Activated naive CD8-positive, alpha-beta T cell treated with anti-CD3 and anti-CD28 coated beads, Interleukin-2, amount 50 U/mL, for 24 hours (primary cell): ENCODE measurements at regions not wholly inside any gene's neighbourhood (a gene's known extent, or its start where the extent isn't known, plus 50 kb on each side); places are given as distances from the start of the nearest gene placed in this dataset.
"Not testable (repeated sequence)": the region's sequence is repeated elsewhere in the genome, so short reads cannot be mapped to it uniquely, and the experiment has no call there.

Experiments
- ATAC-seq: fragments of 150-1000 bp; cut with Tn5 transposase; one replicate; pipeline ENCODE4 v1.10.0; 2021
- DNase-seq: peaks from one replicate; pipeline ENCODE4 v3.0.0; 2021
- H3K27ac Mint-ChIP-seq: one replicate; pipeline ENCODE4 v1.8.0; 2021; ENCODE audit warnings: mild to moderate bottlenecking, mixed read lengths
- H3K27me3 Mint-ChIP-seq: one replicate; pipeline ENCODE4 v1.8.0; 2021; ENCODE audit warnings: mixed read lengths
- H3K36me3 Mint-ChIP-seq: one replicate; pipeline ENCODE4 v1.8.0; 2021; ENCODE audit warnings: low read depth, mixed read lengths
- H3K4me1 Mint-ChIP-seq: one replicate; pipeline ENCODE4 v1.8.0; 2021; ENCODE audit warnings: mixed read lengths
- H3K4me3 Mint-ChIP-seq: one replicate; pipeline ENCODE4 v1.8.0; 2021; ENCODE audit warnings: mild to moderate bottlenecking, moderate library complexity, mixed read lengths
- H3K9me3 Mint-ChIP-seq: one replicate; pipeline ENCODE4 v1.8.0; 2021; ENCODE audit warnings: mixed read lengths

DNA sequence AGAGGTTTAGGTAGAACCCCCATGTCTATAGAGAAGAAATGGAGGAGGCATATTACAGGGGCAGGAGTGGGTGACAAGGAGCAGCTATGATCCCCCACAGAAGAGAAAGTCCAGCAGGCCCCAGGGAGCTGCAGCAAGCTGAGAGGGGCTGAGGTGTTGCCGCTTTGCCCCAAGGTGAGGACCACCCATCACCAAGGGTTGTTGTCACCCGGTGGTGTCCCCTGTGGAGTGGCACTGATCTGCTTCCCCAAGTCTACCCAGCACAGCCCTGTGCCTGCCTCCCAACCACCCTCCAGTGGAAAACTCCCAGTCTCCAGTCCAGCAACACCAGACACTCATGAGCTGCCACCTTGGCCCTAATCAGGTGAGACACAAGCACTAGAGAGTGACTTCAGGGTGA is 149.3 kb upstream of the NOCT start:
- Mint-ChIP-seq H3K27me3 (peaks cover 9% of the 10 kb centered on the region), H3K4me3 (no peak overlapping the region), H3K4me1 (no peaks in the 10 kb centered on the region), H3K27ac (no peak overlapping the region), H3K9me3 (no peaks in the 10 kb centered on the region), H3K36me3 (no peaks in the 10 kb centered on the region)
- ATAC-seq (no peak), DNase-seq (no peak)

DNA sequence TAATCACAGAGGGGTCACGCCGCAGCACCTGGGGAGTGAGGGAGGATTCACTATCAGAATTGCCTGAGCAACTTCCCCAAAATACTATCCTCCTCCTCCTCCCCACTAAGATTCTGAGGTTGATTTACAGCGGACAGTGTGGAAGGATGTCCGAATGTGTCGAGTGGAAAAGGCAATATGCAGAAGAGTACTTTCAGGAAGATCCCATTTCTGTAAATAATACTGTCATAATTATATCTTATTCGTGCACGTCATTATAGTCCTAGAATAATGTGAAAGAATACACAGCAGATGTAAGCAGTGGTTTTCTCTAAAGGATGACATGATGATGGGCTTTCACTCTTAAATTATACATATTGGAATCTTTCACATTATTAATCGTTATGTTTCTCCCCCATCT is 149.8 kb upstream of the NOCT start:
- Mint-ChIP-seq H3K4me3 (no peak overlapping the region), H3K27me3 (peaks cover 5% of the 10 kb centered on the region), H3K36me3 (no peaks in the 10 kb centered on the region), H3K9me3 (no peaks in the 10 kb centered on the region), H3K4me1 (no peaks in the 10 kb centered on the region), H3K27ac (no peak overlapping the region)
- DNase-seq: no peak
- no peak for ATAC-seq

- H3K27me3 Mint-ChIP-seq: no peaks in the 10 kb centered on the region
- DNase-seq: no peak
- no peak overlapping the region for H3K27ac Mint-ChIP-seq
- no peak for ATAC-seq
- no peaks in the 10 kb centered on the region for H3K4me1 Mint-ChIP-seq
- no peaks in the 10 kb centered on the region for H3K9me3 Mint-ChIP-seq
- H3K4me3 Mint-ChIP-seq: no peak overlapping the region
- H3K36me3 Mint-ChIP-seq: no peaks in the 10 kb centered on the region
Observed at GRCh38 chr4:138864961-138865720, 150.4 kb upstream of the NOCT start.

GRCh38 chr4:138863160-138863559 is 152.4 kb upstream of the NOCT start:
- no peak overlapping the region for H3K4me3 Mint-ChIP-seq
- no peaks in the 10 kb centered on the region for H3K4me1 Mint-ChIP-seq

GRCh38 chr4:138861135-138861534 is 154.4 kb upstream of the NOCT start:
- peaks cover 4% of the 10 kb centered on the region for H3K27me3 Mint-ChIP-seq
- DNase-seq (no peak), ATAC-seq (no peak)
- no peaks in the 10 kb centered on the region for H3K9me3 Mint-ChIP-seq
- no peaks in the 10 kb centered on the region for H3K4me1 Mint-ChIP-seq
- H3K27ac Mint-ChIP-seq: no peak overlapping the region
- no peaks in the 10 kb centered on the region for H3K36me3 Mint-ChIP-seq
- H3K4me3 Mint-ChIP-seq: no peak overlapping the region

More at GRCh38 chr4:138863160-138863559, 152.4 kb upstream of the NOCT start:
- no peaks in the 10 kb centered on the region for H3K36me3 Mint-ChIP-seq
- ATAC-seq: no peak
- no peak for DNase-seq
- H3K9me3 Mint-ChIP-seq: no peaks in the 10 kb centered on the region
- H3K27ac Mint-ChIP-seq: no peak overlapping the region
- H3K27me3 Mint-ChIP-seq: peaks cover 3% of the 10 kb centered on the region

- not testable (repeated sequence) for H3K27ac Mint-ChIP-seq, ATAC-seq, H3K27me3 Mint-ChIP-seq, H3K4me3 Mint-ChIP-seq, H3K9me3 Mint-ChIP-seq, DNase-seq, H3K4me1 Mint-ChIP-seq, H3K36me3 Mint-ChIP-seq
Observed at GRCh38 chr4:138860357-138860756, 155.2 kb upstream of the NOCT start.

DNA sequence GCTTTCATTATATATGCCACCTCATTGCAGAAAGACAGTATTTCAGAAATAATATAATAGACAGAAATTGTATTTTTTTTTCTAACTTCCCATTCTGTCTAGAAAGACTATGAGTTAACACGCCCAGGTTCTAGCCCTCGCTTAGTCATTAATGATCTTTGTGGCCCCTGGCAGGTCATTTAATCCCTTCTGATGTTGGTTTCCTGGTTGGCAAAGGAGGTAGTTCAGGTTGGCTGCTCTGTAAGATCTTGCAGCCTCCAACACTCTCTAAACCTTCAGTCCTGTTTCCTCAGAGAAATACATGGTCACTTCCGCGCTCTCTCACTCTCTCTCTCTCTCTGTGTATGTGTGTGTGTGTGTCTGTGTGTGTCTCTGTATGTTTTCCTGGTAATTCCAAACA is 156.3 kb upstream of the NOCT start:
- H3K4me1 Mint-ChIP-seq: no peaks in the 10 kb centered on the region
- H3K9me3 Mint-ChIP-seq: no peaks in the 10 kb centered on the region
- no peaks in the 10 kb centered on the region for H3K36me3 Mint-ChIP-seq
- peaks cover 8% of the 10 kb centered on the region for H3K27me3 Mint-ChIP-seq
- ATAC-seq (no peak), DNase-seq (no peak)
- H3K4me3 Mint-ChIP-seq: no peak overlapping the region
- H3K27ac Mint-ChIP-seq: no peak overlapping the region

DNA sequence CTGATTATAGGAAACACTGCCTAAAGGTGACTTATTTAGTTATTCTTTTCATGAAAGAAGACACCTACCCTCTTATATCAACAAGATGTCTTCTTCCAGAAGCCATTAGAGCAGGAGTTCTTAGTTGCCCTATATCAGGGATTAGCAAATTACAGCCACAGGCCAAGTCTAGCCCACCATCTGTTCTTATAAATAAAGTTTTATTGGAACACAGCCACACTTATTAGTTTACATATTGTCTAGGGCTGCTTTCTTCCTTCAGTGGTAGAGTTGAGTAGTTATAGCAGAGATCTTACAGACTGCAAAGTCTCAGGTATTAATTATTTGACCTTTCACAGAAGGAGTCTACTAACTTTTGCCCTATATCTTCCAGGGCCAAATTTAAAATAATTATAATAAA is 157.2 kb upstream of the NOCT start:
- Mint-ChIP-seq H3K4me3 (no peak overlapping the region), H3K9me3 (no peaks in the 10 kb centered on the region), H3K36me3 (no peaks in the 10 kb centered on the region), H3K27me3 (peaks cover 8% of the 10 kb centered on the region), H3K4me1 (no peaks in the 10 kb centered on the region), H3K27ac (no peak overlapping the region)
- ATAC-seq (no peak), DNase-seq (no peak)

- Mint-ChIP-seq H3K9me3 (no peaks in the 10 kb centered on the region), H3K4me3 (no peak overlapping the region), H3K27me3 (peaks cover 8% of the 10 kb centered on the region), H3K27ac (no peak overlapping the region), H3K36me3 (no peaks in the 10 kb centered on the region), H3K4me1 (no peaks in the 10 kb centered on the region)
- DNase-seq (no peak), ATAC-seq (no peak)
Observed at GRCh38 chr4:138857416-138857815, 158.2 kb upstream of the NOCT start.

GRCh38 chr4:138852681-138853080 is 162.9 kb upstream of the NOCT start:
- no peaks in the 10 kb centered on the region for H3K36me3 Mint-ChIP-seq
- H3K9me3 Mint-ChIP-seq: no peaks in the 10 kb centered on the region
- no peak overlapping the region for H3K27ac Mint-ChIP-seq
- peaks cover 4% of the 10 kb centered on the region for H3K27me3 Mint-ChIP-seq
- DNase-seq (no peak), ATAC-seq (no peak)
- H3K4me1 Mint-ChIP-seq: no peaks in the 10 kb centered on the region
- H3K4me3 Mint-ChIP-seq: no peak overlapping the region

DNA sequence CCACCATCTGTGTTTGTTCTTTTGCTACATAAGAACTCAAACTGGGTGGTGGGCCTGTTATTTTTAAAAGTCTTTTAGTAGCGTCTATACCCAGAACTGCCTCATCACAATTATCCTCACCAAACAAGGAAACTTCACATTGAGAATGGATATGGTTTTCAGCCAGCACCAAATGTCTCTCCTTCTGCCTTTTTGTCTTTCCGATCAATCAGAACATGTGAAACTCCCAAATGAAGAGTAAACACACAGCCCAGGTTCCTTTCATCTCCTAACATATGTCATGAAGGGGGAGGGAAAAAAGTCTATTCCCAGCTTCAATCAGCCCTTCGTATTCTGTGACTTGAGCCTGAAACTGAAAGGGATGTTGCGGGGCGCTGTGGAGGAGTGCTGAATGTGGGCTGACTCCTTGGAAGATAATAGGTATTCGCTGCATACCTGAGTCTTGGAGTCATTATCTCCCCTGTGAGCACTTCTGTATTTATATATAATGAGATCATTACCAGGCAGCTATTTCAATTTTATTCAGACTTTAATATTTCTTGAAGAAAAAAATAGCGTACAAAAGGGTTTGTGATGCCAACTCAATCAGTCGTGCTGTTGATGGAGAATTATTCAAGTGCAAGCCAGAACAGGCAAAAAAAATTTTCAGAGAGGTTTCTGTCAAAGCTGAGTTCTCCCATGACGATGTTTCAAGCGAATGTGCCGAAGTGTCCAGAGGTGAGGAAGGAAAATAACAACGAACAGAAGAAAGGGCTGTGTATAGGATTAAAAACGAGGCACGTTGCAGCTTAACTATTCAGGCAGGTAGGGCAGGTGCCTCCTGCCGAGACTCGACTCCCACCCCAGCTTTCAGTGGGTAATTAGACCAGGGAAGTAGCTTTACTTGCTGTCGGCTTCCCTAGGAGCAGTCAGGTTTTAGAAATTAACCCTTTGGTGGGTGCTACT is 163.9 kb upstream of the NOCT start:
- Mint-ChIP-seq H3K4me3 (no peak overlapping the region), H3K27ac (no peak overlapping the region), H3K36me3 (no peaks in the 10 kb centered on the region), H3K27me3 (peaks cover 7% of the 10 kb centered on the region), H3K9me3 (no peaks in the 10 kb centered on the region), H3K4me1 (no peaks in the 10 kb centered on the region)
- DNase-seq: no peak
- ATAC-seq: no peak

- Mint-ChIP-seq H3K4me3 (no peak overlapping the region), H3K4me1 (no peaks in the 10 kb centered on the region), H3K27ac (no peak overlapping the region), H3K9me3 (no peaks in the 10 kb centered on the region), H3K36me3 (no peaks in the 10 kb centered on the region), H3K27me3 (peaks cover 7% of the 10 kb centered on the region)
- no peak for DNase-seq
- no peak for ATAC-seq
Observed at GRCh38 chr4:138845664-138846063, 169.9 kb upstream of the NOCT start.

- no peak overlapping the region for H3K27ac Mint-ChIP-seq
Observed at GRCh38 chr4:138845054-138845453, 170.5 kb upstream of the NOCT start.

GRCh38 chr4:138843616-138844015 is 172.0 kb upstream of the NOCT start:
- Mint-ChIP-seq H3K27ac (no peak overlapping the region), H3K27me3 (peaks cover 11% of the 10 kb centered on the region), H3K36me3 (no peaks in the 10 kb centered on the region), H3K4me1 (no peaks in the 10 kb centered on the region), H3K9me3 (no peaks in the 10 kb centered on the region), H3K4me3 (no peak overlapping the region)
- no peak for ATAC-seq
- no peak for DNase-seq

More at GRCh38 chr4:138845054-138845453, 170.5 kb upstream of the NOCT start:
- H3K27me3 Mint-ChIP-seq: peaks cover 9% of the 10 kb centered on the region
- H3K4me3 Mint-ChIP-seq: no peak overlapping the region
- DNase-seq (no peak), ATAC-seq (no peak)
- H3K36me3 Mint-ChIP-seq: no peaks in the 10 kb centered on the region
- H3K4me1 Mint-ChIP-seq: no peaks in the 10 kb centered on the region
- no peaks in the 10 kb centered on the region for H3K9me3 Mint-ChIP-seq

GRCh38 chr4:138841343-138841742 is 174.2 kb upstream of the NOCT start:
- Mint-ChIP-seq H3K36me3 (no peaks in the 10 kb centered on the region), H3K9me3 (no peaks in the 10 kb centered on the region), H3K4me3 (no peak overlapping the region), H3K27ac (no peak overlapping the region), H3K27me3 (peaks cover 9% of the 10 kb centered on the region), H3K4me1 (no peaks in the 10 kb centered on the region)
- ATAC-seq (no peak), DNase-seq (no peak)
